Gastrocnemius medialis (tissue), 4 donors: ENCODE measurements at regions not wholly inside any gene's neighbourhood (a gene's known extent, or its start where the extent isn't known, plus 50 kb on each side); places are given as distances from the start of the nearest gene placed in this dataset.

Experiments
- ATAC-seq, 2 donors: fragments of 150-250 bp; one replicate each; pipeline ENCODE4 v1.9.1; 2016
- DNase-seq, 2 donors: peaks; one replicate each; pipeline ENCODE4 v3.0.0-alpha.2; 2019
- H3K27ac ChIP-seq, 4 donors: fragments of 200-600 bp; sonication (generic); 1 replicate in 1 of 4; 2 replicates in 3 of 4; pipeline ENCODE4 v1.5.1; 2016 to 2018; ENCODE audit warnings: mild to moderate bottlenecking in 2 of 4, moderate library complexity in 1 of 4
- H3K27me3 ChIP-seq, 3 donors: fragments of 200-600 bp; sonication (generic) in 2 of 3; 1 replicate in 1 of 3; 2 replicates in 2 of 3; pipeline versions ENCODE4 v1.5.1 to v1.6.0; 2016 to 2019; ENCODE audit warnings: mild to moderate bottlenecking in 1 of 3, moderate library complexity in 1 of 3
- H3K36me3 ChIP-seq, 2 donors: fragments of 200-600 bp; sonication (generic) in 1 of 2; one replicate each; pipeline ENCODE4 v1.5.1; 2017 to 2018
- H3K4me1 ChIP-seq, 2 donors: fragments of 200-600 bp; sonication (generic) in 1 of 2; one replicate each; pipeline ENCODE4 v1.5.1; 2016 to 2017; ENCODE audit warnings: mild to moderate bottlenecking in 2 of 2
- H3K4me3 ChIP-seq, 4 donors: fragments of 200-600 bp; sonication (generic) in 3 of 4; 1 replicate in 1 of 4; 2 replicates in 3 of 4; pipeline ENCODE4 v1.5.1; 2016 to 2019; ENCODE audit warnings: mild to moderate bottlenecking in 2 of 4
- H3K9me3 ChIP-seq, 3 donors: fragments of 200-600 bp; sonication (generic) in 2 of 3; 1 replicate in 1 of 3; 2 replicates in 2 of 3; pipeline ENCODE4 v1.5.1; 2016 to 2019
- POLR2A ChIP-seq, 2 donors: fragments of 450-650 bp; IDR thresholded peaks; one replicate each; pipeline ENCODE4 v1.6.1; 2017; ENCODE audit warnings: antibody characterized with exemption in 2 of 2, mild to moderate bottlenecking in 2 of 2, moderate library complexity in 2 of 2
- in situ Hi-C, 4 donors: fragments of 200-750 bp; cut with MboI; loops; one replicate each; pipeline versions ENCODE4 v1.15.0 to v1.8.0; 2017; ENCODE audit warnings: low sequenced_read_pairs in 4 of 4
- intact Hi-C: fragments of 100-400 bp; cut with DNase I; formaldehyde crosslinking; loops from one replicate; pipeline ENCODE4 v1.15.1; 2023; ENCODE audit warnings: low total_unique reads
- TF ChIP-seq, protein P1 (sequence below), 5 experiments: fragments of 450-650 bp in 3 of 5; fragments of 200-600 bp in 2 of 5; sonication (generic) in 2 of 5; IDR thresholded peaks in 4 of 5; conservative IDR thresholded peaks in 1 of 5; 1 replicate in 4 of 5; 2 replicates in 1 of 5; pipeline ENCODE4 v1.5.1; 2016 to 2019; ENCODE audit warnings: antibody characterized with exemption in 5 of 5, mild to moderate bottlenecking in 3 of 5, moderate library complexity in 3 of 5

DNA sequence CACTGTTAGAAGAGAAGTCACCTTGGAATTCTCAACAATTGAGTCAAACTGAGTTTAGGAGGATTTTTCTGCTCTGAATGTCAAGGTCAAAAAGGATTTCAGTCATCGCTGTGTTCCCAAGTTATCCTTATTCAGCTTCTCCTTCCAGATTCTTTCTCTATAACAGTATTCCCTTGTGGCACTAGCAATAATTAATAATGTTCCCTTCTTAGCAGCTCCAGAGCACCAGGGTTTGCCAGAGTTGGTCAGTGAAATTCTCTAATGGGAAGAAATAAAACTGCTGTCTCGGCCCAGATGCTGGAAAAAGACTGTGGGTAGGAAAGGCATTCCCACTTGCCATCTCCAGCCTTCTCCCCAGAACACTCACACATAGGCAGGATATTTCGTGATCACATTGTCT, 836.0 kb upstream of the PIK3C3 start:
- Histone ChIP-seq H3K27ac (no peak overlapping the region), H3K9me3 (no peaks in the 10 kb centered on the region), H3K4me3 (no peak overlapping the region), H3K36me3 (no peaks in the 10 kb centered on the region), H3K27me3 (no peaks in the 10 kb centered on the region), H3K4me1 (no peaks in the 10 kb centered on the region)
- DNase-seq: no peak
- in situ Hi-C loops (no loop called here), intact Hi-C loops (no loop called here)
- TF ChIP-seq POLR2A (IDR thresholded peaks at IDR 0.05): no peak
- TF ChIP-seq, protein P1, sequence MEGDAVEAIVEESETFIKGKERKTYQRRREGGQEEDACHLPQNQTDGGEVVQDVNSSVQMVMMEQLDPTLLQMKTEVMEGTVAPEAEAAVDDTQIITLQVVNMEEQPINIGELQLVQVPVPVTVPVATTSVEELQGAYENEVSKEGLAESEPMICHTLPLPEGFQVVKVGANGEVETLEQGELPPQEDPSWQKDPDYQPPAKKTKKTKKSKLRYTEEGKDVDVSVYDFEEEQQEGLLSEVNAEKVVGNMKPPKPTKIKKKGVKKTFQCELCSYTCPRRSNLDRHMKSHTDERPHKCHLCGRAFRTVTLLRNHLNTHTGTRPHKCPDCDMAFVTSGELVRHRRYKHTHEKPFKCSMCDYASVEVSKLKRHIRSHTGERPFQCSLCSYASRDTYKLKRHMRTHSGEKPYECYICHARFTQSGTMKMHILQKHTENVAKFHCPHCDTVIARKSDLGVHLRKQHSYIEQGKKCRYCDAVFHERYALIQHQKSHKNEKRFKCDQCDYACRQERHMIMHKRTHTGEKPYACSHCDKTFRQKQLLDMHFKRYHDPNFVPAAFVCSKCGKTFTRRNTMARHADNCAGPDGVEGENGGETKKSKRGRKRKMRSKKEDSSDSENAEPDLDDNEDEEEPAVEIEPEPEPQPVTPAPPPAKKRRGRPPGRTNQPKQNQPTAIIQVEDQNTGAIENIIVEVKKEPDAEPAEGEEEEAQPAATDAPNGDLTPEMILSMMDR (IDR thresholded peaks at IDR 0.05 in 4 of 5, conservative IDR thresholded peaks at IDR 0.05 in 1 of 5): no peak
- ATAC-seq: no peak

GRCh38 chr18:41113885-41114482, 841.0 kb upstream of the PIK3C3 start:
- ATAC-seq (no peak), DNase-seq (no peak)
- Histone ChIP-seq H3K27me3 (no peaks in the 10 kb centered on the region), H3K9me3 (no peaks in the 10 kb centered on the region), H3K36me3 (no peaks in the 10 kb centered on the region), H3K4me3 (no peak overlapping the region), H3K4me1 (no peaks in the 10 kb centered on the region), H3K27ac (no peak overlapping the region)
- intact Hi-C loops: no loop called here
- TF ChIP-seq, protein P1 (IDR thresholded peaks at IDR 0.05 in 4 of 5, conservative IDR thresholded peaks at IDR 0.05 in 1 of 5): no peak
- TF ChIP-seq POLR2A (IDR thresholded peaks at IDR 0.05): no peak
- in situ Hi-C loops: no loop called here

GRCh38 chr18:41099451-41099850, 855.6 kb upstream of the PIK3C3 start:
- TF ChIP-seq POLR2A (IDR thresholded peaks at IDR 0.05): no peak
- TF ChIP-seq, protein P1 (IDR thresholded peaks at IDR 0.05 in 4 of 5, conservative IDR thresholded peaks at IDR 0.05 in 1 of 5): no peak
- intact Hi-C loops: no loop called here
- Histone ChIP-seq H3K4me1 (no peaks in the 10 kb centered on the region), H3K27ac (no peak overlapping the region), H3K36me3 (no peaks in the 10 kb centered on the region), H3K9me3 (no peaks in the 10 kb centered on the region), H3K27me3 (no peaks in the 10 kb centered on the region), H3K4me3 (no peak overlapping the region)
- ATAC-seq: no peak
- DNase-seq: no peak
- in situ Hi-C loops: no loop called here

DNA sequence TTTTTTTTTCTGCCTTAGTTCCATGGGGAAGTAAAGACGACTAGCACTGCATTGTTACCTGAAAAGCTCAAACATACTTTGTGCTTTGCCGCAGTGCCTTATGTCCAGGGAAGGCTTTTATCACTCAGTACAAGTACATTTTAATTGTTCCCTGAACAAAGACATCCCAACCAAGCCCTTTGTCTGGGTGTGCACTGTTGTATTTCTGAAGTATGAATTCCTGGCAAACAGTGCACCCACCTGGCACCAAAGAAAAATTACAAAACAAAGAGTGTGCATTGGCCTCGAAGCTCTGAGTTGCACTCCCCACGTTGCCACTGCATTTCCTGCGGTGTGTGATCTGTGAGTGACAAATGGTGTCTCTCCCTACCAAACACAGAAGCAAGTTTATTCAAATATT, 858.5 kb upstream of the PIK3C3 start:
- Histone ChIP-seq H3K27me3 (no peaks in the 10 kb centered on the region), H3K36me3 (no peaks in the 10 kb centered on the region), H3K4me3 (no peak overlapping the region), H3K27ac (no peak overlapping the region), H3K4me1 (no peaks in the 10 kb centered on the region), H3K9me3 (no peaks in the 10 kb centered on the region)
- no peak for DNase-seq
- TF ChIP-seq, protein P1 (IDR thresholded peaks at IDR 0.05 in 4 of 5, conservative IDR thresholded peaks at IDR 0.05 in 1 of 5): no peak
- no peak for TF ChIP-seq POLR2A (IDR thresholded peaks at IDR 0.05)
- intact Hi-C loops: no loop called here
- in situ Hi-C loops: no loop called here
- ATAC-seq: no peak

DNA sequence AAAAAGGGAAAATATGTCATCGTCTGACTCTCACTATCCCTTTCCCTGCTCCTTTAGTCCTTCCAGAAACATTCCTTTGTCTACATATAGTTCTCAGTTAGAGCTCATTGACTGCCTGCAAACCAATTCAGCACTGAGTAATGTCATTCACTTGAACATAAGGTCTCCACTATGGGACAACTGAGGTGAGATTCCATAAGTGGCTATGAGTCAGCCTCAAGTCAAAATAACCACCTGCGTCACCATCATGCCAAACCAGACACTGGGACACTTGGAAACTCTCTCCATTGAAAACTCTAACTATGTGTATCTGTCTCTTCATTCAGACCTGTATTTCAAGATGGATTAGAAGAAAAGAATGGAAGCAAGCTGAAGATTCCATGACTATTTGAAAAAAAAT, 878.0 kb upstream of the PIK3C3 start:
- in situ Hi-C loops (no loop called here), intact Hi-C loops (no loop called here)
- H3K27ac ChIP-seq: no peak overlapping the region
- H3K9me3 ChIP-seq: no peaks in the 10 kb centered on the region
- no peaks in the 10 kb centered on the region for H3K27me3 ChIP-seq
- H3K4me1 ChIP-seq: no peaks in the 10 kb centered on the region
- DNase-seq: no peak
- no peaks in the 10 kb centered on the region for H3K36me3 ChIP-seq
- TF ChIP-seq, protein P1 (IDR thresholded peaks at IDR 0.05 in 4 of 5, conservative IDR thresholded peaks at IDR 0.05 in 1 of 5): no peak
- no peak for TF ChIP-seq POLR2A (IDR thresholded peaks at IDR 0.05)
- ATAC-seq: no peak
- H3K4me3 ChIP-seq: no peak overlapping the region
